SIG-M5 treated with dmso at 0.1 percent for 504 hours (cell line): ENCODE measurements at regions not wholly inside any gene's neighbourhood (a gene's known extent, or its start where the extent isn't known, plus 50 kb on each side); places are given as distances from the start of the nearest gene placed in this dataset.

ENCODE experiments used
- DNase-seq: peaks from one replicate; lab custom pipeline; 2025; ENCODE audit not compliant: unreplicated experiment; lab: John Stamatoyannopoulos, UW

DNA sequence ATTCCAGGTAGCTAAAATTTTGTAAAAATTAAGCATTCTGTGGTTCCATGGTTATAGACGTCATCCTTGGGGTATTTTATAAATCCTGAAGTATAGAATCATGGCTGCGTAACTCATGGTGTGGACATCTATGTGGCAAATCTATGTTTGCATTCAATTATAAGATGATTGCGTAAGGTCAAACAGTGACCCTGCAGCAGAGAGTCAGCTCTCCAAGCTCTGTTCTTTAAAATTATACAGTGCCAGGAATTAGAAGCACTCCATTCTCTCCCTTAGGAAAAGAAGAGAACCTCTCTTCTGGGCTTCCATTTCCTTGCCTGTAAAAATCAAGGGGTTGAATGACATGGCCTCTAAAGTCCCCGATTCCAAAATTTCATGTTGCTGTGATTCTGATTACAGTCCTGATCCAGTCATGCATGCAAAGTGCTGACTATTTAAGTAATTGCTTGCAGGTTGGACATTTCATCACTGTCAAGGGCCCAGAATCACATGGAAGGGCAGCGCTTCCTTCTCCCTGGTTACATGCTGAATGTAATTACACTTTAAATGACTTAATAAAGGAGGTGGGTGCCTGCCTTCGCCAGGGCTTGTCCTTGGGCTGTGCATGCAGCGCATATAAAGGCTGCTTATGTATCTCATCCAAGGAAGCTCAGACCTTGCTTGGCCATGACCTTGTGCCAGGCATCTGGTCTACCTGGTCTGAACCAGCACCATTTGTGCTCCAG is 550.7 kb downstream of the TYW1 start:
- DNase-seq = no peak

GRCh38 chr7:67549126-67549525 is 552.5 kb downstream of the TYW1 start:
- DNase-seq = no peak

DNA sequence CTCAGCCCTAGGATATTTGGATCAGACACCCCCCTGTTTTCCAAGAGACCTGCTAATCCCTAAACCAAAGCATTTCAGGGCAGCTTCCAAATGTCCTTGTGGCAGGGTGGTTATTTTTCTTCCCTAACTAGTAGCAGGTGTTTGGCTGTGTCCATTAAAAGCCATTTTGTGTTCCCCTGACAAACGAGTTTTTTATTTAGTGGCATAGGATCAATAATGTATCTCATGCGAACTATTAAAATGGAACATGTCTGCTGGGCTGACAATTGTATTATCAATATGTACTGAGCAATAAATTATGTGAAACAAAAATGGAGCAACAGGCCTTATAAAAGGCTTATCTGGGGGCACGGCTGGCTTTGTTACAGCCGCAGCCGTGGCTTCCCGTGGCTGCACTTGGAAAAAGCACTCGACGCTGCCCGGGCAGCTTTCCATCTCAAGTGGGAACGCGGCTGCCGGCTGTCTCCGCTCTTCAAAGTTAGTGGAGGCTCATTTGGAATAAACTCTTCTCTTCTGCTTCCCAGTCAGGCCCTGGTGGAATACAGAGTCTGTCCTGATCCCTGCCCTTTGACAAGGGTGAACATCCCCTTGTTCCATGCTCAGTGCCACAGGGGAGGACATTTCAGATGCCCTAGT is 554.3 kb downstream of the TYW1 start:
- DNase-seq = no peak

DNA sequence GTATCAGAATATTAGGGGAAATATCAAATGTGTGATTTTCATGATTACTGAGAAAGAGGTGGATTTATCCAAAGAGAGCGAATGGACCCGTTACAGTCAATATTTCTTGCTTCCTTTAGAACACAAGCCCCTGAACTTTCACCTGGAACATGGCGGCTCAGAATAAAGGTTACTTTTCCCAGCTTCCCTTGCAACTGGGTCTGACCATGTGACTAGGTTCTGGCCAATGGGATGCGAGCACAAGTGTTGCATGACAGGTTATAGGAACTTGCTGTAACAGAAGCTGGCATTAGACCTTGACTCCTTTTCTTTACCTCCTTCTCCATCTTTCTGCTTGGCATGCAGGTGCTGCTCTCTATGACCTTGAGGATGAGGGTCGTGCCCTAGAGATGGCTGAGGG is 556.1 kb downstream of the TYW1 start:
- no peak for DNase-seq

DNA sequence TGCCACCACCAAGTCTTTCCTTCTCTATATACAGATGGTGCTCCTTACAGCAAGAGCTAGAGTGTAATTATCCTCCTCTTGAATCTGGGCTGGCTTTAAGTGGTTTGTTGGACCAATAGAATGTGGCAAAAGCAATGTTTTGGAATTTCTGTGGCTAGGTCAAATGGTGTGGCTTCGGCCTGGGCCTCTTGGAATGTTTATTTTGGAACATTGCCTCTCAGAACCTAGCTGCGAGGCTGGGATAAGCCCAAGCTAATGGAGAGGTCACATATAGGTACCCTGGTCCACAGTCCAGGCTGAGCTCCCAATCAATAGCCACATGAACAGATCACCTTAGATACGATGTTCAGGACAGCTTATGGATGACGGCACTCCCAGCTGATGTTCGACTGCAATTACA is 556.7 kb downstream of the TYW1 start:
- no peak for DNase-seq

- DNase-seq = no peak
Observed at GRCh38 chr7:67554986-67555385, 558.4 kb downstream of the TYW1 start.

DNA sequence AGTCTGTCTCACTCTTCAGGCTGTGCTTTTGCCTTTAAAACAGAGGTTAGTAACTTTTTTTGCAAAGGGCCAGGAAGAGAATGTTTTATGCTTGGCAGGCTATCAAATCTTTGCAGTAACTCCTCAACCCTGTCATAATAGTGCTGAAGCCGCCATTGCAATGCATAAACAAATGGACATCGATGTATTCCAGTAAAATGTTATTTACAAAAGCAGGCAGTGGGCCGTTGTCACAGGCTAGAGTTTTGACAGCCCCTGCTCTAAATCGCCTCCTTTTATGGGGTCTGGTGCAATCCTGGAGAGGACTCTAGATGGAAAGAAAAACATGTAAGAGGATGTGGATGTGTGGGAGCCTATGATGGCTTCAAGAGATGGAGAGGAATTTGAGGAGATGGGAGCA is 568.3 kb downstream of the TYW1 start:
- no peak for DNase-seq

- no peak for DNase-seq
Observed at GRCh38 chr7:67566101-67566500, 569.5 kb downstream of the TYW1 start.

- DNase-seq = no peak
Observed at GRCh38 chr7:67571026-67571545, 574.5 kb downstream of the TYW1 start.

- DNase-seq = no peak
Observed at GRCh38 chr7:67573639-67574038, 577.0 kb downstream of the TYW1 start.

GRCh38 chr7:67588631-67589030 is 592.0 kb downstream of the TYW1 start:
- no peak for DNase-seq

DNA sequence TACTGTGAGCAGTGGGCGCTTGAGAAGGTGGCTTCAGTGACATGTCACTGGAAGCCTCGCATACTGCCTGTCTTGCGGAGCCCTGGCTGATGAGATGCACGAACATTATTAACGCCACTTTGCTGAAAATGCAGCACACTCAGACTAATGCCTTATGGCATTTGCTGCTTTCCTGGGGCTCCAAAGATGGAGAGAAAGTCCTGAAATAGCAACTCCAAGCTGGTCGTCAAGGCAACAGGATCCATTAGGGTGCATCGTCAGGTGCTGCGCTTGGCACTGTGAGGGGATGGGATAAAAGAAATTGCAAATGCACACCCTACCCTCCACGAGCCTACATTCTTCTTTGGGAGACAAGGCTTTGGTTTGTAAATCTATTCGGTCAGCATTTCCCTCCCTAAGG is 592.5 kb downstream of the TYW1 start:
- no peak for DNase-seq

- no peak for DNase-seq
Observed at GRCh38 chr7:67590649-67591048, 594.0 kb downstream of the TYW1 start.

- no peak for DNase-seq
Observed at GRCh38 chr7:67593794-67594193, 597.2 kb downstream of the TYW1 start.

DNA sequence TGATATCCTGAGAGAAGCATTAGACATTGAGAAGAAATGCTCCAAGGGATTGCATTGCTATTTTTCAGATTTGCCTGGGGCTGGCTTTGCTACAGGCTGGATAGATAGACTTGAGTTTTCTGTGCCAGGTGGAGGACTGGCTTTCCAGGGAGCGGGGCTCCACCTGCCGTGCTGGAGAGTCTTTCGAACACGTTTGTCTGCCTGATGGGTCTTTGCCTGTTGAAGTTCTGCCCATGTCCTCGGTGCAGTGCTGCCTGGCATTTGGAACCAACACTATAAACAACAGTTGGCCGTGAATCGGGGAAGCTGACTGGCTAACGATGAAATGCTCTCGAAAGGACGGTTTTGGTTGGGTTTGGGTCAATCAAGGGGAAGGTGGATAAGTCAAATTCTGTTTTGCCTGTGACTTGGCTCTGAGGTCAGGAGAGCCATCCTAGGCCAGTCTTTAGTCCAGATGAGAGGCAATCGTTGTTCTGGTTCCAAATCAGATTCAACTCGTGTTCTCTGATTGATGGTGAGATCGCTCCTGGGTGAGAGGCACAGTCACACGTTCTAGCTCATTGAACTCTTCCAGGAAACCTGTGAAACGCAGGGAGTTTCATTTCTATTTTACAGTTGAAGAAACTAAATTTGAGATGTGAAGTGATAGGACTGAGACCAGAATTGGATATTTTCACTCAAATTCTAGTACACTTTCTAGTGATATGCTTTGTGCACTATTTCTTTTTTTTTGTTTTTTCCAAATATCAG is 599.0 kb downstream of the TYW1 start:
- DNase-seq = no peak

- no peak for DNase-seq
Observed at GRCh38 chr7:67597161-67597560, 600.5 kb downstream of the TYW1 start.

GRCh38 chr7:67598469-67598868 is 601.8 kb downstream of the TYW1 start:
- no peak for DNase-seq

GRCh38 chr7:67599331-67600062 is 602.9 kb downstream of the TYW1 start:
- no peak for DNase-seq

- no peak for DNase-seq
Observed at GRCh38 chr7:67602246-67602887, 605.7 kb downstream of the TYW1 start.

- DNase-seq = no peak
Observed at GRCh38 chr7:67604461-67605386, 608.1 kb downstream of the TYW1 start.
